HFFc6 (cell line): ENCODE measurements at regions not wholly inside any gene's neighbourhood (a gene's known extent, or its start where the extent isn't known, plus 50 kb on each side); places are given as distances from the start of the nearest gene placed in this dataset.

Experiments
- DNase-seq: peaks from one replicate; pipeline ENCODE4 v3.0.0-alpha.2; 2018
- H3K27ac Mint-ChIP-seq: 2 replicates; pipeline ENCODE4 v1.8.0; 2020; ENCODE audit warnings: mild to moderate bottlenecking, mixed read lengths
- H3K27me3 Mint-ChIP-seq: 2 replicates; pipeline ENCODE4 v1.8.0; 2021; ENCODE audit warnings: mild to moderate bottlenecking, moderate library complexity, mixed read lengths; ENCODE audit not compliant: insufficient read depth
- H3K36me3 Mint-ChIP-seq: 2 replicates; pipeline ENCODE4 v1.8.0; 2021; ENCODE audit warnings: low read depth, mixed read lengths
- H3K4me1 Mint-ChIP-seq: 2 replicates; pipeline ENCODE4 v1.8.0; 2020; ENCODE audit warnings: low read depth, mixed read lengths
- H3K4me3 Mint-ChIP-seq: 2 replicates; pipeline ENCODE4 v1.8.0; 2020; ENCODE audit warnings: mild to moderate bottlenecking, moderate library complexity, mixed read lengths
- H3K9me3 Mint-ChIP-seq: 2 replicates; pipeline ENCODE4 v1.8.0; 2020; ENCODE audit warnings: mild to moderate bottlenecking, mixed read lengths
- TF ChIP-seq, protein P1 (sequence below): fragments of 200-600 bp; sonication (generic); IDR thresholded peaks from 2 replicates; pipeline ENCODE4 v1.5.0; 2021; ENCODE audit warnings: antibody characterized with exemption, mild to moderate bottlenecking

DNA sequence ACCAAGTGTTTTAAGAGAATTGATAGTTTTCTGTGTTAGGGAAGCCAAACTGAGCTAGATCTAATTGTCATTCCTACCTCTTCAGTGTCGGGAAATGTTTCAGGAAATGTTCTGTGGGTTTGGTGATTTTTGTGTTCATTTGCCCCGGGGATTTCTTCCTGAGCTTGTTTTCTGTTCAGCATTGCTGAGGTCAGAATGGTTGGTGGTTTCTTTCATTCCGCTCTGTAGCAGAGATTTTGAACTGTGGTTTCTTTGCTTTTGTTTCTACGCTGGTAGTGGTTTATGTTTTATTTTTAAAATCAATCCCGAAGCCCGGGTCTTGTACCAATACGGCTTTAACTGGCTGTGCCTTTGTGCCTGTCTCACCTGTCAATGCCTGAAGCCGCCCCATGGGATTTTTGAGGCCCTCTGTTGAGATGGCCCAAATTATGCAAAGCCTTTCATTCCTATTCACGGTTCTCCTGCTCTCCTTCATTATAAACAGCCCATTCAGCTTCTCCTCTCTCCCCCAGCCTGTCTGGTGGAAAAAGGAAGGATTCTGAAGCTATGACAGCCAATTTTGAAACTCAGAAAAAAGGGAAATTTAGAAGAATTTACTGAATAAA is 417.2 kb upstream of the KAZN start:
- Mint-ChIP-seq H3K4me1 (no peaks in the 10 kb centered on the region), H3K27ac (no peak overlapping the region), H3K36me3 (no peaks in the 10 kb centered on the region; the same call in 1 of the 2 replicates), H3K27me3 (peaks cover 2% of the 10 kb centered on the region; the same call in 1 of the 2 replicates), H3K4me3 (no peak overlapping the region), H3K9me3 (peaks cover 54% of the 10 kb centered on the region)
- no peak for DNase-seq
- TF ChIP-seq, protein P1, sequence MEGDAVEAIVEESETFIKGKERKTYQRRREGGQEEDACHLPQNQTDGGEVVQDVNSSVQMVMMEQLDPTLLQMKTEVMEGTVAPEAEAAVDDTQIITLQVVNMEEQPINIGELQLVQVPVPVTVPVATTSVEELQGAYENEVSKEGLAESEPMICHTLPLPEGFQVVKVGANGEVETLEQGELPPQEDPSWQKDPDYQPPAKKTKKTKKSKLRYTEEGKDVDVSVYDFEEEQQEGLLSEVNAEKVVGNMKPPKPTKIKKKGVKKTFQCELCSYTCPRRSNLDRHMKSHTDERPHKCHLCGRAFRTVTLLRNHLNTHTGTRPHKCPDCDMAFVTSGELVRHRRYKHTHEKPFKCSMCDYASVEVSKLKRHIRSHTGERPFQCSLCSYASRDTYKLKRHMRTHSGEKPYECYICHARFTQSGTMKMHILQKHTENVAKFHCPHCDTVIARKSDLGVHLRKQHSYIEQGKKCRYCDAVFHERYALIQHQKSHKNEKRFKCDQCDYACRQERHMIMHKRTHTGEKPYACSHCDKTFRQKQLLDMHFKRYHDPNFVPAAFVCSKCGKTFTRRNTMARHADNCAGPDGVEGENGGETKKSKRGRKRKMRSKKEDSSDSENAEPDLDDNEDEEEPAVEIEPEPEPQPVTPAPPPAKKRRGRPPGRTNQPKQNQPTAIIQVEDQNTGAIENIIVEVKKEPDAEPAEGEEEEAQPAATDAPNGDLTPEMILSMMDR: no peak

DNA sequence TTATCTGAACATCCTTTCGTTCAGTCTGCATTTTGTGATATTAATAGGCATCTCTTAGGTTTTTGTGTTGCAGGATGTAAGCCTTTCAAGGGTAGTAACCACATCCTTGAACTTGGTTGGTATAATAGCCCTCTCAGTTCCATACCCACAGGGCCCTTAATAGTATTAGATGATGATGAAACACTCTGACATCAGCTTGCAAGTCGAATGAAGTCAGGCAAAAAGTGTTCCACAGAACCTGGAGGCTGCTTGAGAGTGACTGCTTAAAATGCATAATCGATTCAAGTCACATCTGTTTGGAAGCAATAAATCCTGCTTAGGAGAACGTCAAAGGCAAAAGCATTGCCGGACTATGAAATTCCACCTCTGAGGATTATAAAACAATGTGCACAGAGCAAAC is 415.6 kb upstream of the KAZN start:
- Mint-ChIP-seq H3K27me3 (peaks cover 2% of the 10 kb centered on the region; the same call in 1 of the 2 replicates), H3K4me1 (no peaks in the 10 kb centered on the region), H3K27ac (no peak overlapping the region), H3K4me3 (no peak overlapping the region), H3K36me3 (no peaks in the 10 kb centered on the region; the same call in 1 of the 2 replicates), H3K9me3 (peaks cover 63% of the 10 kb centered on the region)
- TF ChIP-seq, protein P1: no peak
- no peak for DNase-seq

DNA sequence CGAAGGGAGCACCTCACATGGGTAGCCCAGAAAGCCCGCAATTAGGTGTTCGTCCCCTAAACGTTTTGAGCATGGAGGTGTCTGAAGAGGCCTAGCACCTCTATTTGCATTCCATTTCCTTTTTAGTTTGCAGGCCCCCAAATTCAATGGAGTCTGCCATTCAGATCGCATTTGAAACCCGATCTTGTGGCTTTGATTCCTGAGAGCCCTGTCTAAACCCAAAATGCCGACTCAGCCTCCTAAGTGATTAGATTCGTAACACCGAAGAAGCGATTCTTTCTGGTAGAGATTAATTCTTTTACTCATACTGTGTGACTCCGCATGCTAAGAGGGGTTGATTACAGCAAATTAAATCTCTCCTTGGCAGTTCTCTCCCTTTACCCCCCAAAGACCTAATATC is 415.2 kb upstream of the KAZN start:
- Mint-ChIP-seq H3K27me3 (peaks cover 2% of the 10 kb centered on the region; the same call in 1 of the 2 replicates), H3K27ac (no peak overlapping the region), H3K9me3 (peaks cover 63% of the 10 kb centered on the region), H3K4me3 (no peak overlapping the region), H3K4me1 (no peaks in the 10 kb centered on the region), H3K36me3 (no peaks in the 10 kb centered on the region; the same call in 1 of the 2 replicates)
- DNase-seq: no peak
- TF ChIP-seq, protein P1: no peak

DNA sequence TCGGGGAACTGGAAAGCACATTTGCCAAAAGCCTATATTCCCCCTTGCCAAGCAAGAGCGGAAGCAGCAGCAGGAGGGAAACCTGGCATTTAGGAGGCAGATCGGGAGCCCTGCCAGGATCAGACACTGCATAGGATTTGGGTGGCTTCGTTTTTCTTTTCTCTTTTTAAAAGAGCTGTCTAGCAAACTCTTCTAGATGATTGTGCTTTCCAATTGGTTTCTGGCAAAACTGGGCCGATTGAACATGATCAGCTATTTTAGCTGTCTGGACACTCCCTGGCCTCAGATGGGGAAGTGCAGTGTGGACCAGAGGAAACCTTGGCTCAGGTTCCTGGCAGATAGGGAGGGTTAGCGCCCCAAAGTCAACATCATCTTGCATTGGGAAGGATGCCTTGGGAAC is 414.0 kb upstream of the KAZN start:
- Mint-ChIP-seq H3K27ac (no peak overlapping the region), H3K27me3 (no peaks in the 10 kb centered on the region), H3K4me3 (no peak overlapping the region), H3K9me3 (peaks cover 58% of the 10 kb centered on the region), H3K36me3 (no peaks in the 10 kb centered on the region), H3K4me1 (no peaks in the 10 kb centered on the region)
- no peak for DNase-seq
- TF ChIP-seq, protein P1: no peak

DNA sequence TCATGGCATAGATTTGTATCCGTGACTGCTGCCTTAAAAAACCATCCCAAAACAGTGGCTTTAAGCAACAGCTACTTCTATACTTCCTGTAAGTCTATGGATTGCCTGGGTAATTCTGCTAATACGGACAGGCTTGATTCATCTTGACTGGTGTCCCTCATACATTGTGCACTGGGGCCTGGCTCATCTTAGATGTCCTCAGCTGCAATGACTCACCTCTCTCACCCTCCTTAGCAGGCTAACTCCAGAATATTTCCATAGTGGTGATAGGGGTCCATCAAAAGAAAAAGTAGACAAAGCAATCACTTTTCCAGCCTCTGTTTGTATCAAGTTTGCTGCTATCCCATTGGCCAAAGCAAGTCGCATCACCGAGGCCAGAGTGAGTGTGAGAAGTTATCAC is 409.1 kb upstream of the KAZN start:
- Mint-ChIP-seq H3K36me3 (no peaks in the 10 kb centered on the region), H3K9me3 (peaks cover 54% of the 10 kb centered on the region), H3K4me1 (no peaks in the 10 kb centered on the region), H3K4me3 (no peak overlapping the region), H3K27ac (no peak overlapping the region), H3K27me3 (no peaks in the 10 kb centered on the region)
- DNase-seq: no peak
- TF ChIP-seq, protein P1: no peak

DNA sequence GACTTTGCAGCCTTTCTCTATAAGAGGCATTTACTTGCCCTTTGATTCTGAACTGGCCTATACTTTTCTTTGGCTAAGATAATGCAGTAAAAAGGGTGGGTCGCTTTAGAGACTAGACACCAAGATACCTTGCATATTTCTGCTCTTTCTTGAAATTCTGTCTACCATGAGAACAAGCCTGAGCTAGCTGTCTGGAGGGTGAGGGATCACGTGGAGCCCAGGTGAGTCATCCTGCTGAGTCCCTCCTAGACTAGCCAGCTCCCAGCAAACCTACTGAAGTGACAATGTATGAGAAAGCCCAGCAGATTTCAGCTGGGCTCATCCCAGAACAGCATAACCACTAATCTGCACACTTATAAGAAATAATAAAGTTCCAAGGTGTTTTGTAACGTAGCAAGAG is 408.0 kb upstream of the KAZN start:
- no peaks in the 10 kb centered on the region for H3K36me3 Mint-ChIP-seq
- H3K4me1 Mint-ChIP-seq: no peaks in the 10 kb centered on the region
- H3K9me3 Mint-ChIP-seq: peaks cover 57% of the 10 kb centered on the region
- no peak for DNase-seq
- no peak overlapping the region for H3K4me3 Mint-ChIP-seq
- no peak overlapping the region for H3K27ac Mint-ChIP-seq
- H3K27me3 Mint-ChIP-seq: no peaks in the 10 kb centered on the region
- TF ChIP-seq, protein P1: no peak
